Fibroblast of skin of left biceps (primary cell): ENCODE measurements at regions not wholly inside any gene's neighbourhood (a gene's known extent, or its start where the extent isn't known, plus 50 kb on each side); places are given as distances from the start of the nearest gene placed in this dataset.
A peak's percentile ranks its signal among the peaks of the same experiment; 100 is the strongest.

Source experiments
- DNase-seq, 2 experiments: peaks; one replicate each; pipeline ENCODE4 v3.0.0-alpha.2; 2013; ENCODE audit warnings: low read depth in 2 of 2

DNA sequence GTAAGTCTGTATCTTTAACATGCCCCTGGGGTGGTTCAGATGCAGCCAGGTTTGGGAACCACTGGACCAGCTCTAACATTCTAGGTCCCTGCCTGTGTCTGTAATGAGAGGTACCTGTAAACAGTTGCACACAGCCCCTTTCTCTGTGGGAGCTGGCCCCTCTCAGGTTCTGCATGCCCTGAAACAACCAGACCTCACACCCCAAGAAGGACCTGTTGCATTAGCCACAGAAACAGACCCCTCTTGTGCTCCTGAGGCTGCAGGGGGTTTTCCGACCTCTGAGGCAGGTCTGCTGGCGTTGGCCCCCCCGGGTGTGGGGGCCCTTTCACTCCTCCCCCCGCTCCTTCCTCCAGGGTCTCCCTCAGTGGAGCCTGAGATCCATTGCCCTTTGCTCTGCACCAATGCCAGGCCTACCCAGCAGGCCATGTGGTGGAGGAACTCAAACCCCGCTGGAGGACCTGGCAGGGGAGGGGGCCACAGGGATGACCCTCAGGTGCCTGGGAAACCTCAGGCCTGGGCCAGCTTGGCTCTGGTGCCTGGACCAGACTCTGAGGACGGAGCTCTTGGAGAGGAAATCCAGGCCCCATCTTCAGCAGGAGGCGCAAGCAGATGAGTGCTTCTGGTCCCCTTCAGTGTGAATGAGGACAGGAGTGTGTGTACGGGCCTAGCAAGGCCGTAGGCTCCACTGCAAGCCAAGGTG, 61.4 kb upstream of the PJA1 start:
- DNase-seq, result no peak

DNA sequence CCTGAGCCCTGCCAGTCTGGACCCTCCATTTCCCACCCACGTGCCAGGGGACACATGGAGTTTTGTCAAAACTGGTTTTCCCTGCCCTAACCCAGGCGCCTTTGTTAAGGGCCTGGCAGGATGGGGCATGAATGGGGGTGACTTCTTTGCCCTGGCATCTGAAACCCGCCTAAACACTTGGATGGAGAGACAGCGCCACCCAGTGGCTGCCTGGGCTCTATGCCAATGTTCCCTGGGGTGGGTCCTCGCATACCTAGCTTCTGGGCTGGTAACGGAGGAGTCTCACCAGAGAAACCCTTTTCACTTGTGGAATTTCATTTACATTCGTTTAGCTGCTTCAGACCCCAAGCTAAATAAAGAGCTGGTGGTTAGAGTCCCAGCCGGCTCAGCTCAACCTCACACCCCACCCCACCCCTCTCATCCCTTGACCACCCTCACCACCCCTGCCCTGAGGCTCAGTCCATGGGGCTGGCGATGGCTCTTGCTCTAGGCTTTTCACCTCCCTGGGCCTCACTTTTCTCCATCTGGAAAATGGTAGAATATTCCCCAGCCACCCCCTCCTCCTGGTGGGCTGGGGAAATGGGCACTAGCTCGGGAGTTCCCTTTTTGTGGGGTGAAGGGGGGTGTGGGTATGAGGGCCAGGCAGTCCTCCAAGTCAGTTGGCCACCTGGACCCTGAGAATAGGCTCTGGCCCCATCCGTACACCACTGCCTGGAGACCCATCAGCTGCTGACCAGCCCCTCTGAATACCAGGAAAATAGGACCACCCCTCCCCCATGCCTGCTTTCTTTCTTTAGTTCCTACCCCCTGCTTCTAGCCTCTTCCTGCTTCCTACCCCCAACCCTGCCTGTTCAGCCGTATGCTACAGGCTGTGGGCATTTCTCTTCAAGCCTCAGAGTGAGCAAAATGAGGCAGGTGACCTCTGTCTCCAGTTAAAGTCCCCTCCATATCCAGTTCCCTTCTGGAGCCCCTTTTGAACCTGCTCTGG, 57.1 kb upstream of the PJA1 start:
- DNase-seq, result peak; percentile 15 to 17

DNA sequence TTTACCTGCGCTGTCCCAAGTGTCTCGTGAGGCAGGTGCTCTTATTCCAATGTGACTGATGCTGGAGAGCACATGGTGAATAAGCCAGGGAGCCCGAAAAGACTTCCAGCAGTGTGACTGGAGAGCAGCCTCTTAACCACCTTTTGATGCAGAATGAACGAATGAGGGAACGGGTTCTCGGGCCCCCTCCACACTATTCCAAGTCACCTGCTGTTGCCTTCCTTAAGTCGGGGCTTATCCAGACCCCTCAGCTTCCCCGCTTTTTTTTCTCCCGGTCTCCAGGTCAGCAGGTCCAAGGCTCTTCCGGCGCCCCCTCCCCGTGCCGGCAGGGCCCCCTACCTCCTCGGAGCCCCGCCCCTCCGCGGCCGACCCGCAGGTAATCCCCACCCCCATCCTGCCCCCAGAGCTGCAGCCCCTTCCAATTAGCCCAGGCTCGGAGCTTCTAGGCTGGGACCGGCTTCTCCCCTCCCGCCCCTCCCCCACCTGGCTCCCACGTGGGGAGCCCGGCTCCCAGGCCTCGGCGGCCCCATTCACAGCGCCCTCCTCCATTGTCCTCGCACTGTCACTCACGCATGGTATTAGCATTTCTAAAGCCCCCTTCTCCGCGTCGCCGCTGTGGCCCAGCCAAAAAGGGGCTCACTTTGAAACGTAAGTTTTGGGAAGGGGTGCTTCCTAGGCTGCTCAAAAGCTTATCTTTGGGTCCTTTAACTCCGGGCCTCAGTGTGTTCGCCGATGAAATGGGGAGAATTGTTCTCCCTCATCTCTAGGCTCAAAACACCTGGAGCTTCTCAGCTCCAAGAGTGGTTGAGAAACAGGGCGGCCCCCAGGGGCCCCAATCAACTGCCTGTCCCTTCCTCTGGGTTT, 56.2 kb upstream of the PJA1 start:
- DNase-seq, result no peak

- no peak for DNase-seq
These were observed 53.2 kb upstream of the PJA1 start for GRCh38 chrX:69218407-69218997.

- DNase-seq, result no peak
These were observed 51.7 kb upstream of the PJA1 start for GRCh38 chrX:69216911-69217310.

- DNase-seq, result no peak
These were observed 51.2 kb upstream of the PJA1 start for GRCh38 chrX:69216446-69216845.

DNA sequence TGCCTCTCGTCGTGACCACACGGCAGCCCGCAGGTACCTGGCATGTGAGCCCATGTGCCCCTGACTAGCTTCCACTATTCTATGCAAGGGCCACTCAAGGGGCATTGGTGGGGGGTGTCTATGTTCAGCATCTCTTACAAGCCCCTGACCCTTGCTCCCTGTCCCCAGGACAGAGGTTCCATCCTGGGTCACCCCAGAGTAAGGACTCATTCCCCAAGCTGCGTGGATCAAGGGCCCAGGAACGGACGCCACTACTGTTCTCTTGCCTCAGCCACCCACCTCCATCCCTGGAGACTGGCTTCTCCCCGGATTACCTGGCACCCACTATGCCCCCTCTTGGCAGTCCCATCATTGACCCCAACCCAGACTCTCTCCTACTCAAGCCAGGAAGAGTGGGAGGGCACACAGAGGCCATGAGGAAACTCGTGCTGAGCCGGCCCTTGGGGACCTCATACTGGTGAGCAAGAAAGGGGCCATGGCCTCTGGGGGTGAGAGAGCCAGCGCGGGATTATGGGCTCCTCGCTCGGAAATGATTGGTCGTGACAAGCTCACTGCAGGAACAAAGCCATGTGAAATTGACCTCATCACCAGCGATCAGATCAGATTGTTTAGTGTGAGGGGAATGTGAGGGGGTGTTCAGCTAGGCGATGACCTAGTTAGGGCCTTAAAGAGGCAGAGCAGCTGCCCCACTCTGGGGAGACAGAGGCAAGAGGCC, 50.1 kb upstream of the PJA1 start:
- DNase-seq, result no peak
